H1 (cell line): ENCODE measurements at regions not wholly inside any gene's neighbourhood (a gene's known extent, or its start where the extent isn't known, plus 50 kb on each side); places are given as distances from the start of the nearest gene placed in this dataset.

Source experiments
- CTCF ChIA-PET: fragments of 300-600 bp; sonication (Branson Sonifier 250); formaldehyde crosslinking; loops from one replicate; lab custom pipeline; 2021; ENCODE audit not compliant: partially characterized antibody; lab: Charles Lee
- POLR2A ChIA-PET: fragments of 300-600 bp; sonication (Branson Sonifier 250); formaldehyde crosslinking; loops from one replicate; lab custom pipeline; 2021; ENCODE audit warnings: inconsistent platforms; ENCODE audit not compliant: partially characterized antibody; lab: Charles Lee
- DNase-seq, 2 experiments: peaks; one replicate each; pipeline versions ENCODE4 v3.0.0 to v3.0.0-alpha.2; 2010 to 2022; ENCODE audit warnings: low spot score in 2 of 2, low read depth in 1 of 2, mixed read lengths in 1 of 2
- FAIRE-seq: peaks from 2 replicates; lab custom pipeline; 2011; peaks lifted over from hg19 to GRCh38; lab: Jason Lieb, UNC
- H2AFZ ChIP-seq: 2 replicates; pipeline ENCODE4 v1.8.1; 2012; ENCODE audit warnings: low read length, inconsistent platforms
- H2AK5ac ChIP-seq: 2 replicates; pipeline ENCODE4 v1.6.1; 2013; ENCODE audit warnings: low read depth, low read length
- H2BK120ac ChIP-seq: replicated peaks from 2 replicates; pipeline ENCODE3; 2013; ENCODE audit warnings: low read depth, low read length, inconsistent platforms
- H2BK12ac ChIP-seq: 2 replicates; pipeline ENCODE4 v1.6.1; 2013; ENCODE audit warnings: low read depth, low read length
- H2BK15ac ChIP-seq: 2 replicates; pipeline ENCODE4 v1.6.1; 2013; ENCODE audit warnings: low read length
- H2BK20ac ChIP-seq: 2 replicates; pipeline ENCODE4 v1.6.1; 2013; ENCODE audit warnings: low read length
- H2BK5ac ChIP-seq: 2 replicates; pipeline ENCODE4 v1.6.1; 2013; ENCODE audit warnings: low read depth, low read length
- H3K14ac ChIP-seq: 2 replicates; pipeline ENCODE4 v1.6.1; 2013; ENCODE audit warnings: inconsistent platforms; ENCODE audit not compliant: insufficient read length
- H3K18ac ChIP-seq: 2 replicates; pipeline ENCODE4 v1.6.1; 2013; ENCODE audit warnings: low read length; ENCODE audit errors: extremely low read depth
- H3K23ac ChIP-seq: 2 replicates; pipeline ENCODE4 v1.6.1; 2013; ENCODE audit warnings: inconsistent platforms; ENCODE audit not compliant: insufficient read length
- H3K23me2 ChIP-seq: 2 replicates; pipeline ENCODE4 v1.6.1; 2013; ENCODE audit warnings: low read depth, low read length
- H3K27ac ChIP-seq: 2 replicates; pipeline ENCODE4 v1.6.1; 2011; ENCODE audit warnings: low read depth, low read length, inconsistent platforms
- H3K27me3 ChIP-seq, 4 experiments: replicated peaks in 1 of 4; 1 replicate in 1 of 4; 2 replicates in 3 of 4; pipeline versions ENCODE4 v1.6.1 to v1.8.1; 2011 to 2013; ENCODE audit warnings: low read length in 3 of 4, mild to moderate bottlenecking in 3 of 4, inconsistent platforms in 2 of 4, mixed read lengths in 2 of 4, moderate library complexity in 1 of 4; ENCODE audit not compliant: control insufficient read depth in 3 of 4, insufficient read depth in 3 of 4; ENCODE audit errors: extremely low read depth in 1 of 4
- H3K36me3 ChIP-seq, 4 experiments: 2 replicates each; pipeline versions ENCODE4 v1.6.1 to v1.8.1; 2011 to 2013; ENCODE audit warnings: mild to moderate bottlenecking in 4 of 4, low read length in 3 of 4, moderate library complexity in 2 of 4, control low read depth in 1 of 4, inconsistent platforms in 1 of 4; ENCODE audit not compliant: insufficient read depth in 4 of 4, control insufficient read depth in 2 of 4
- H3K4ac ChIP-seq: replicated peaks from 2 replicates; pipeline ENCODE3; 2013; ENCODE audit warnings: low read length, low read depth, mixed read lengths, inconsistent platforms; ENCODE audit not compliant: insufficient read length
- H3K4me1 ChIP-seq, 4 experiments: replicated peaks in 1 of 4; 1 replicate in 1 of 4; 2 replicates in 3 of 4; pipeline versions ENCODE4 v1.6.1 to v1.8.1; 2011 to 2013; ENCODE audit warnings: low read length in 3 of 4, inconsistent platforms in 2 of 4, mixed read lengths in 1 of 4; ENCODE audit not compliant: insufficient read depth in 4 of 4, control insufficient read depth in 3 of 4
- H3K4me2 ChIP-seq, 2 experiments: 2 replicates each; pipeline versions ENCODE4 v1.6.1 to v1.8.1; 2011 to 2013; ENCODE audit warnings: low read depth in 2 of 2, low read length in 2 of 2, control low read depth in 1 of 2, inconsistent platforms in 1 of 2, mild to moderate bottlenecking in 1 of 2; ENCODE audit not compliant: insufficient read depth in 1 of 2
- H3K4me3 ChIP-seq, 4 experiments: fragments of 200-600, 300-600 bp in 1 of 4; sonication (generic), shearing (Covaris generic), sonication (Bioruptor Twin) in 1 of 4; 2 replicates each; pipeline versions ENCODE4 v1.5.1 to v1.8.1; 2011 to 2016; ENCODE audit warnings: low read length in 4 of 4, low read depth in 3 of 4, control low read depth in 2 of 4, inconsistent platforms in 2 of 4, mild to moderate bottlenecking in 2 of 4, mixed read lengths in 1 of 4, moderate library complexity in 1 of 4; ENCODE audit not compliant: insufficient read depth in 2 of 4; ENCODE audit errors: extremely low read depth in 1 of 4
- H3K56ac ChIP-seq: replicated peaks from 2 replicates; pipeline ENCODE3; 2013; ENCODE audit warnings: low read depth, mild to moderate bottlenecking, mixed read lengths, low read length, inconsistent platforms; ENCODE audit not compliant: insufficient read length
- H3K79me1 ChIP-seq: 2 replicates; pipeline ENCODE4 v1.6.1; 2013; ENCODE audit warnings: low read depth, low read length, control low read depth
- H3K79me2 ChIP-seq, 2 experiments: 2 replicates each; pipeline versions ENCODE4 v1.6.1 to v1.8.1; 2012 to 2013; ENCODE audit warnings: low read length in 2 of 2, mild to moderate bottlenecking in 2 of 2, inconsistent platforms in 1 of 2; ENCODE audit not compliant: insufficient read depth in 2 of 2, control insufficient read depth in 1 of 2
- H3K9ac ChIP-seq, 4 experiments: replicated peaks in 1 of 4; 1 replicate in 1 of 4; 2 replicates in 3 of 4; pipeline versions ENCODE4 v1.6.1 to v1.8.1; 2011 to 2013; ENCODE audit warnings: low read depth in 3 of 4, low read length in 3 of 4, control low read depth in 2 of 4, mild to moderate bottlenecking in 2 of 4, moderate library complexity in 2 of 4, inconsistent platforms in 1 of 4; ENCODE audit errors: extremely low read depth in 1 of 4
- H3K9me3 ChIP-seq, 2 experiments: 2 replicates each; pipeline versions ENCODE4 v1.6.1 to v1.8.1; 2012 to 2013; ENCODE audit warnings: mild to moderate bottlenecking in 2 of 2, moderate library complexity in 2 of 2, control low read depth in 1 of 2, inconsistent platforms in 1 of 2, low read depth in 1 of 2, low read length in 1 of 2, mixed read lengths in 1 of 2; ENCODE audit not compliant: insufficient read depth in 2 of 2
- H4K20me1 ChIP-seq, 2 experiments: replicated peaks in 1 of 2; 2 replicates each; pipeline versions ENCODE3 to v1.8.1; 2011 to 2013; ENCODE audit warnings: inconsistent platforms in 2 of 2, low read length in 2 of 2, mild to moderate bottlenecking in 1 of 2; ENCODE audit not compliant: insufficient read depth in 2 of 2, control insufficient read depth in 1 of 2
- H4K5ac ChIP-seq: 2 replicates; pipeline ENCODE4 v1.6.1; 2013; ENCODE audit warnings: low read length, low read depth, mixed read lengths, inconsistent platforms; ENCODE audit not compliant: insufficient read length
- H4K8ac ChIP-seq: 2 replicates; pipeline ENCODE4 v1.8.0; 2013; ENCODE audit warnings: mild to moderate bottlenecking, moderate library complexity, low read length, inconsistent platforms; ENCODE audit not compliant: insufficient read depth; ENCODE audit errors: extremely low read depth
- H4K91ac ChIP-seq: replicated peaks from 2 replicates; pipeline ENCODE3; 2013; ENCODE audit warnings: low read length, mixed read lengths, inconsistent platforms; ENCODE audit not compliant: insufficient read length
- BACH1 ChIP-seq: IDR thresholded peaks from 2 replicates; pipeline ENCODE4 v1.6.1; 2012; ENCODE audit warnings: low read length, improper control_type of control experiment
- WGBS, 2 experiments: shearing (Covaris generic) in 1 of 2; methylation state at CpG; one replicate each; pipeline versions ENCODE4 v1.1.6 to v1.1.7; 2013 to 2015; ENCODE audit warnings: low lambda C conversion rate in 2 of 2, mixed read lengths in 2 of 2, inconsistent platforms in 1 of 2, low coverage in 1 of 2, missing lambda C conversion rate in 1 of 2; ENCODE audit not compliant: insufficient replicate concordance in 2 of 2, insufficient coverage in 1 of 2, insufficient read length in 1 of 2; ENCODE audit errors: extremely low coverage in 1 of 2, missing lambda C conversion rate in 1 of 2; 5-methylcytosine and 5-hydroxymethylcytosine counted together

DNA sequence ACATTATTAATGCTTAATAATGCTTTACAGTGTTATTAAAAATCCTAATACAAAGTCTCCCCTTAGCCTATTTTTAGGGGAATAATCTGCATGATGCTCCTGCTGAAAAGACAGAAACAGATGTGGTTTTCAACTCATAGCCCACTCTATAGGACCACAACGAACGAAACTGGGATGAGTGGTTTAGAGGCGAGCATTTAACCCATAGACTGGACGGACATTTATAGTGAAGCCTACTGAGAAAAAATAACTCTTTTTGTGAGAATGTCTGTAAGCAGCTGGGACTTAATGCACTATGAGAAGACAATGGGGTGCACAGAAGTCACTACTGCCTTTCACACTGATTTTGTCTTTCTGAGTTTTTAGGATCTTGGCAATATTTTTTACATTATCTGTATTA is 1599.6 kb upstream of the B3GALT2 start:
- no peaks in the 10 kb centered on the region for H3K79me2 ChIP-seq
- no peak overlapping the region for H2BK5ac ChIP-seq
- no peak for TF ChIP-seq BACH1
- H3K23ac ChIP-seq, result no peak overlapping the region
- no peak overlapping the region for H2BK20ac ChIP-seq
- H2AFZ ChIP-seq, result no peak overlapping the region; the same call in 1 of the 2 replicates
- H2AK5ac ChIP-seq, result no peak overlapping the region
- H4K5ac ChIP-seq, result no peak overlapping the region
- H3K4ac ChIP-seq, result no peak overlapping the region
- 96% methylated on average over 4 of the region's 4 CpGs; no CpG with 5 or more reads in 1 of the 2 experiments for WGBS, 2 experiments
- H2BK12ac ChIP-seq, result no peak overlapping the region
- no peak overlapping the region for H4K91ac ChIP-seq
- no peak overlapping the region for H3K4me3 ChIP-seq
- no peak overlapping the region for H2BK120ac ChIP-seq
- ChIA-PET POLR2A (no interaction called here), CTCF (no interaction called here)
- no peak overlapping the region for H3K18ac ChIP-seq
- H3K9ac ChIP-seq, result no peak overlapping the region
- H3K79me1 ChIP-seq, result no peaks in the 10 kb centered on the region
- H3K27me3 ChIP-seq, result no peaks in the 10 kb centered on the region
- no peak overlapping the region for H2BK15ac ChIP-seq
- FAIRE-seq (no peak), DNase-seq (no peak)
- no peaks in the 10 kb centered on the region for H3K36me3 ChIP-seq
- no peaks in the 10 kb centered on the region for H3K23me2 ChIP-seq
- H3K14ac ChIP-seq, result no peak overlapping the region
- no peak overlapping the region for H3K4me2 ChIP-seq
- H3K56ac ChIP-seq, result no peak overlapping the region
- no peaks in the 10 kb centered on the region for H3K4me1 ChIP-seq
- no peak overlapping the region for H3K27ac ChIP-seq
- no peak overlapping the region for H4K8ac ChIP-seq
- no peaks in the 10 kb centered on the region for H4K20me1 ChIP-seq
- H3K9me3 ChIP-seq, result no peaks in the 10 kb centered on the region
